GM12878 (cell line): ENCODE measurements at regions not wholly inside any gene's neighbourhood (a gene's known extent, or its start where the extent isn't known, plus 50 kb on each side); places are given as distances from the start of the nearest gene placed in this dataset.
"Not testable (repeated sequence)": the region's sequence is repeated elsewhere in the genome, so short reads cannot be mapped to it uniquely, and the experiment has no call there.

Source experiments
- ATAC-seq: fragments of 200-7000 bp; cut with Tn5 transposase; 3 replicates; pipeline ENCODE4 v1.9.1; 2020; ENCODE audit warnings: mild to moderate bottlenecking, moderate library complexity
- BruUV-seq: library from RNA; stranded (reverse); fragments of 400-500 nt; replicated peaks from 2 replicates; lab custom pipeline; 2021; lab: Mats Ljungman, UMichigan
- CTCF ChIA-PET: fragments of 300-600 bp; sonication (Branson Sonifier 250); formaldehyde crosslinking; extraction: SDS; loops from one replicate; lab custom pipeline; 2021; ENCODE audit warnings: inconsistent platforms; lab: Yijun Ruan, JAX
- POLR2A ChIA-PET: fragments of 350-600 bp; formaldehyde crosslinking; extraction: SDS; loops from one replicate; lab custom pipeline; 2021; ENCODE audit warnings: inconsistent platforms; lab: Charles Lee
- RAD21 ChIA-PET: fragments of 300-600 bp; sonication (Branson Sonifier 250); formaldehyde crosslinking; loops from one replicate; lab custom pipeline; 2023; ENCODE audit warnings: antibody characterized with exemption; ENCODE audit not compliant: unreplicated experiment; lab: Charles Lee
- SMC1A ChIA-PET: fragments of 300-600 bp; sonication (Branson Sonifier 250); formaldehyde crosslinking; loops from one replicate; lab custom pipeline; 2023; ENCODE audit not compliant: unreplicated experiment, uncharacterized antibody; lab: Charles Lee
- DNase-seq: peaks from one replicate; pipeline ENCODE4 v3.0.0-alpha.2; 2011; ENCODE audit warnings: low read depth, low spot score
- FAIRE-seq: peaks from 3 replicates; lab custom pipeline; 2011; peaks lifted over from hg19 to GRCh38; lab: Jason Lieb, UNC
- H2AFZ ChIP-seq: 2 replicates; pipeline ENCODE4 v1.6.0; 2011; ENCODE audit warnings: low read depth, low read length, control low read depth; ENCODE audit not compliant: control insufficient read depth
- H3K27ac ChIP-seq: 2 replicates; pipeline ENCODE4 v1.5.1; 2011; ENCODE audit warnings: control low read depth; ENCODE audit not compliant: control insufficient read depth, insufficient read depth
- H3K27me3 ChIP-seq, 2 experiments: replicated peaks in 1 of 2; 2 replicates each; pipeline versions ENCODE4 v1.6.0 to v1.6.1; 2011; ENCODE audit warnings: low read length in 1 of 2; ENCODE audit not compliant: control insufficient read depth in 2 of 2, insufficient read depth in 2 of 2
- H3K36me3 ChIP-seq, 2 experiments: 2 replicates each; pipeline ENCODE4 v1.5.1; 2011; ENCODE audit warnings: low read length in 1 of 2; ENCODE audit not compliant: control insufficient read depth in 2 of 2, insufficient read depth in 2 of 2
- H3K4me1 ChIP-seq: 2 replicates; pipeline ENCODE4 v1.6.1; 2011; ENCODE audit warnings: mild to moderate bottlenecking, low read length, moderate library complexity, mixed read lengths; ENCODE audit not compliant: control insufficient read depth, insufficient read depth
- H3K4me2 ChIP-seq: 2 replicates; pipeline ENCODE4 v1.6.0; 2011; ENCODE audit warnings: control low read depth; ENCODE audit not compliant: control insufficient read depth, insufficient read depth
- H3K4me3 ChIP-seq: fragments of 200-600 bp; sonication (generic); 2 replicates; pipeline ENCODE4 v1.5.1; 2016
- H3K79me2 ChIP-seq: 2 replicates; pipeline ENCODE4 v1.6.0; 2011; ENCODE audit warnings: low read length; ENCODE audit not compliant: control insufficient read depth, insufficient read depth
- H3K9ac ChIP-seq: 2 replicates; pipeline ENCODE4 v1.8.0; 2011; ENCODE audit warnings: low read length, control low read depth, mixed read lengths; ENCODE audit not compliant: control insufficient read depth, insufficient read depth
- H3K9me3 ChIP-seq: replicated peaks from 3 replicates; pipeline ENCODE4 v1.5.1; 2011; ENCODE audit warnings: mild to moderate bottlenecking, low read length; ENCODE audit not compliant: control insufficient read depth, insufficient read depth
- H4K20me1 ChIP-seq: 2 replicates; pipeline ENCODE4 v1.6.0; 2011; ENCODE audit not compliant: control insufficient read depth, insufficient read depth
- BMI1 ChIP-seq: fragments of 450-650 bp; IDR thresholded peaks from 2 replicates; pipeline ENCODE4 v1.6.1; 2016; ENCODE audit warnings: mild to moderate bottlenecking, moderate library complexity, borderline replicate concordance
- CBX5 ChIP-seq: sonication (generic); IDR thresholded peaks from 2 replicates; pipeline ENCODE4 v1.6.1; 2016; ENCODE audit warnings: low read depth, moderate library complexity, mild to moderate bottlenecking, inconsistent platforms
- CHD1 ChIP-seq: IDR thresholded peaks from 2 replicates; pipeline ENCODE4 v1.6.1; 2012; ENCODE audit warnings: low read depth, low read length, improper control_type of control experiment
- FOXK2 ChIP-seq: fragments of 450-650 bp; IDR thresholded peaks from 2 replicates; pipeline ENCODE4 v1.6.1; 2017; ENCODE audit warnings: mild to moderate bottlenecking, moderate library complexity
- PAX8 ChIP-seq: fragments of 450-650 bp; IDR thresholded peaks from 2 replicates; pipeline ENCODE4 v1.6.1; 2017; ENCODE audit warnings: mild to moderate bottlenecking, moderate library complexity
- POU2F2 ChIP-seq: IDR thresholded peaks from 3 replicates; pipeline ENCODE4 v1.6.1; 2011; ENCODE audit warnings: low read depth, mild to moderate bottlenecking, low read length, borderline replicate concordance
- RAD21 ChIP-seq: IDR thresholded peaks from 2 replicates; pipeline ENCODE4 v1.6.1; 2011; ENCODE audit warnings: mild to moderate bottlenecking, low read depth, low read length, moderate library complexity; ENCODE audit not compliant: insufficient read depth
- SMC3 ChIP-seq: IDR thresholded peaks from 2 replicates; pipeline ENCODE4 v1.6.1; 2011; ENCODE audit warnings: low read length, improper control_type of control experiment, borderline replicate concordance
- SUPT20H ChIP-seq: IDR thresholded peaks from 2 replicates; pipeline ENCODE4 v1.6.1; 2011; ENCODE audit warnings: low read depth, mild to moderate bottlenecking, low read length, moderate library complexity, borderline replicate concordance; ENCODE audit not compliant: control insufficient read depth
- TBL1XR1 ChIP-seq: IDR thresholded peaks from 2 replicates; pipeline ENCODE4 v1.6.1; 2012; ENCODE audit warnings: low read depth, low read length, improper control_type of control experiment
- WGBS: methylation state at CpG from one replicate; pipeline ENCODE4 v1.1.6; 2016; ENCODE audit warnings: low lambda C conversion rate; ENCODE audit not compliant: insufficient replicate concordance, insufficient coverage; ENCODE audit errors: missing lambda C conversion rate; 5-methylcytosine and 5-hydroxymethylcytosine counted together
- in situ Hi-C: fragments of 300-500 bp; cut with MboI; formaldehyde crosslinking; loops from 9 replicates; pipeline ENCODE4 v1.14.3; 2018; ENCODE audit warnings: mixed read lengths
- intact Hi-C: fragments of 100-400 bp; cut with micrococcal nuclease; formaldehyde crosslinking; loops from one replicate; pipeline ENCODE4 v1.14.2; 2022; ENCODE audit not compliant: unreplicated experiment

DNA sequence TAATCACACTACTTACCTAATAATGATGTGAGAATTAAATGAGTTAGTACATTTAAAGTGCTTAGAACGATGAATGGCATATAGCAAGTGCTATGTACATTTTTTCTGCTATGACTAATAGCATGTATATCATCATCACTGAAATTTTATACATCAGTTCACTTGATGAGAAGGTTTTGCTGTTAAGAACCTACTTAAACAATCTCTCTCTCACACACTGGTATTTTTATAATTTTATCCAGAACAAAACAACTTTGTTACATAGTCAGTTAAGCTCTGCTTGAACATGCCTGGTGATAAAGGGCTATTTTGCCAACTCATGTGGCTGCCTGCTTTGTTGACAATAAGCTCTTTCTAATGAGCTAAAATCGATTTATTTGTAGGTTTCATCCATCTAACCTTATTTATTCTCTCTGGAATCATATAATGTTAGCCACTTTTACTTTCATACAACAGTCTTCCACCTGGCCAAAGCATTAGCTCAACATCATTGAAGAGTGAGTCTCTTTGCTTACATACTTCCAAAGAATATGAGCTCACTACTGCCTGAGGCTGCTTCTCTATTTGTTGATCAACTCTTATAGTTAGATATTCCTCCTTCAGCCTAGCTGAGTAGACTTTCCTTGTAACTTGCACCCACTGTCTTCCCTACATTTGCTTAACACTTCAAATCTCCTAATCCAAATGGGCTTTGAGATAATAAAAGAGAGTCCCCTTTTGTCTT lies 372.7 kb upstream of the BOD1L1 start:
- POLR2A ChIA-PET: no interaction called here
- Histone ChIP-seq H3K79me2 (no peaks in the 10 kb centered on the region), H3K27me3 (no peaks in the 10 kb centered on the region), H3K9ac (no peak overlapping the region), H4K20me1 (no peaks in the 10 kb centered on the region), H3K36me3 (no peaks in the 10 kb centered on the region), H3K27ac (no peak overlapping the region), H3K4me1 (no peaks in the 10 kb centered on the region), H3K4me2 (no peak overlapping the region), H2AFZ (no peak overlapping the region), H3K9me3 (no peaks in the 10 kb centered on the region; the same call in 2 of the 3 replicates), H3K4me3 (no peak overlapping the region)
- no peak for ATAC-seq
- intact Hi-C loops: no loop called here
- TF ChIP-seq TBL1XR1: no peak
- no peak for TF ChIP-seq CBX5
- no peak for TF ChIP-seq FOXK2
- no peak for TF ChIP-seq BMI1
- no peak for TF ChIP-seq RAD21
- no peak for TF ChIP-seq CHD1
- no peak for TF ChIP-seq SMC3
- no peak for TF ChIP-seq POU2F2
- TF ChIP-seq SUPT20H: no peak
- no peak for TF ChIP-seq PAX8
- RAD21 ChIA-PET: no interaction called here
- WGBS: 0% methylated on average over 2 of the region's 2 CpGs
- CTCF ChIA-PET: interaction anchor here (0.5 to 0.6 kb wide), 2 partner anchors 347 to 832 kb away, joined by 3 read pairs; no protein-coding TSS in a partner anchor
- no peak for DNase-seq
- in situ Hi-C loops: no loop called here
- BruUV-seq: no TSS peak
- SMC1A ChIA-PET: interaction anchor here (1.3 kb wide), 1 partner anchor 29 kb away, joined by 4 read pairs; no protein-coding TSS in a partner anchor
- FAIRE-seq: no peak

DNA sequence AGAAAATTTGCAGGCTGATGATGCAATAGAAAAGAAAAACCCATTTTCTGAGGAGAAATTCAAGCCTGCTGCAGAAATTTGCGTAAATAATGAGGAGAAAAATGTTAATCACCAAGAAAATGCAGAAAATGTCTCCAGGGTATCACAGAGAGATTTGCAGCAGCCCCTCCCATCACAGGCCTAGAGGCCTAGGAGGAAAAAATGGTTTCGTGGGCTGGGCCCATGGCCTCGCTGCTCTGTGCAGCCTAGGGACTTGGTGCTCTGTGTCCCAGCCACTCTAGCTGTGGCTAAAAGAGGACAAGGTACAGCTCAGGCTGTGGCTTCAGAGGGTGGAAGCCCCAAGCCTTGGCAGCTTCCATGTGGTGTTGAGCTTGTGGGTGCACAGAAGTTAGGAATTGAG lies 374.8 kb upstream of the BOD1L1 start:
- H3K9me3 ChIP-seq, H3K9ac ChIP-seq, H3K36me3 ChIP-seq, H3K4me3 ChIP-seq, SMC1A ChIA-PET, in situ Hi-C loops, ATAC-seq, CTCF ChIA-PET, RAD21 ChIA-PET, H3K4me2 ChIP-seq, BruUV-seq, POLR2A ChIA-PET, H3K79me2 ChIP-seq, H3K27ac ChIP-seq, H3K27me3 ChIP-seq, H4K20me1 ChIP-seq, intact Hi-C loops, DNase-seq, H3K4me1 ChIP-seq, FAIRE-seq, H2AFZ ChIP-seq: not testable (repeated sequence)
- WGBS: 0% methylated on average over 3 of the region's 3 CpGs
